AG10803 (cell line): ENCODE measurements at regions not wholly inside any gene's neighbourhood (a gene's known extent, or its start where the extent isn't known, plus 50 kb on each side); places are given as distances from the start of the nearest gene placed in this dataset.
"Not testable (repeated sequence)": the region's sequence is repeated elsewhere in the genome, so short reads cannot be mapped to it uniquely, and the experiment has no call there.

Source experiments
- DNase-seq: peaks from one replicate; pipeline ENCODE4 v3.0.0; 2010; ENCODE audit warnings: low read depth
- H3K4me3 ChIP-seq: 2 replicates; pipeline ENCODE4 v1.5.1; 2011; ENCODE audit warnings: mild to moderate bottlenecking, low read length, control low read depth
- TF ChIP-seq, protein P1 (sequence below): conservative IDR thresholded peaks from 2 replicates; pipeline ENCODE4 v1.5.1; 2011; ENCODE audit warnings: mild to moderate bottlenecking, low read length, control low read depth, inconsistent platforms

DNA sequence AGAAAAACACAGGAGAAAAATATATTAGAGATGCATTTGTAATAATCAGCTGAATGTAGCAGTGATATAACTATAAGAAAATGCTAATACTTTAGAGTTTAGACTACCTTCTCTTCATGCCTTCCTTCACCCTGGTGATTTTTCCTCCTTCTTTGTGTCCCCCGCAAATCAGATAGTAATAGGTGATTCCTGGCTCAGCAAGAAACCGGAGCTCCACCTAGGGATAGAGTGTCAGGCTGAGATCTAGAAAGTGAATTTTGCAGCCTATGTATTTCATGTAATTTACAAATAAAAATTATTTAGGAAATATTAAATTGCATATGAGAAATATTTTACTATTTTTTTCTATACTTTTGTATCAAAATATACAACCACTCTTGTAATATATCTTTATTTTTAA lies 109.8 kb upstream of the ST8SIA4 start:
- no peak for DNase-seq
- TF ChIP-seq, protein P1, sequence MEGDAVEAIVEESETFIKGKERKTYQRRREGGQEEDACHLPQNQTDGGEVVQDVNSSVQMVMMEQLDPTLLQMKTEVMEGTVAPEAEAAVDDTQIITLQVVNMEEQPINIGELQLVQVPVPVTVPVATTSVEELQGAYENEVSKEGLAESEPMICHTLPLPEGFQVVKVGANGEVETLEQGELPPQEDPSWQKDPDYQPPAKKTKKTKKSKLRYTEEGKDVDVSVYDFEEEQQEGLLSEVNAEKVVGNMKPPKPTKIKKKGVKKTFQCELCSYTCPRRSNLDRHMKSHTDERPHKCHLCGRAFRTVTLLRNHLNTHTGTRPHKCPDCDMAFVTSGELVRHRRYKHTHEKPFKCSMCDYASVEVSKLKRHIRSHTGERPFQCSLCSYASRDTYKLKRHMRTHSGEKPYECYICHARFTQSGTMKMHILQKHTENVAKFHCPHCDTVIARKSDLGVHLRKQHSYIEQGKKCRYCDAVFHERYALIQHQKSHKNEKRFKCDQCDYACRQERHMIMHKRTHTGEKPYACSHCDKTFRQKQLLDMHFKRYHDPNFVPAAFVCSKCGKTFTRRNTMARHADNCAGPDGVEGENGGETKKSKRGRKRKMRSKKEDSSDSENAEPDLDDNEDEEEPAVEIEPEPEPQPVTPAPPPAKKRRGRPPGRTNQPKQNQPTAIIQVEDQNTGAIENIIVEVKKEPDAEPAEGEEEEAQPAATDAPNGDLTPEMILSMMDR, result no peak
- no peak overlapping the region for H3K4me3 ChIP-seq

DNA sequence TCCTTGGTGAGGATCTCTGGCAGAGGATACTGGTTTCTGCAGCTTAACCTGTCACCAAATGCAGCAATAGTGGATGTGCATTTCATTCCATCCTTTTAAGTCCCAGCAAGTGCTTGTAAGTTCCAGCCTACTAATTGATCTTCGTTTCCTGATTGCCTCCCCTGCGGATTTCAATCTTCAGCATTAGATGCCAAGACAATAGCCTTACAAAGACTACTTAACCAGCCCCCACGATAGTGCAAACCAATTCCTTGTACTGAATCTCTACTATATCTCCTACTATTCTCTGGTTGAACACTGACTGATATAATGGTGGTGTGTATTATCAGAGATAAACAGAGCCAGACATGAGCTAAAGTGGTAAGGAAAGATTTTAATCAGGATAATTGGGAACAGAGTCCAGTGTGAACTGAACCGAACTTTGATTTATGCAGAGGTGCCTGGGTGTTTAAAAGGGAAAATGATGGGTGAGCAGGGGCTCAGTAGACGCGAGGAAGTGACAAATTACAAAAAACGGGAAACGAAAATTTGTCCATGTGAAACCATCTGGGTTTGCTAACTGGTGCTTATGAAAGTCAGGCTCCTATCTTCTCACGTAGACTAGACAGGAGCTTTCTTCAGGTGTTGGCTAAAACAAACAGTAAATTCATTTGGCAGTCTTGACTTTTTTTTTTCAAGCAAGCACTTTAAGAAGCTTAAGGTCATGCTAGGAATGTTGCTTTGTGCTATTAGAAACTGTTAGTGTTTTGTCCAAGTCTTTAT lies 106.9 kb upstream of the ST8SIA4 start:
- no peak for DNase-seq
- TF ChIP-seq, protein P1, result no peak
- H3K4me3 ChIP-seq, result no peak overlapping the region

DNA sequence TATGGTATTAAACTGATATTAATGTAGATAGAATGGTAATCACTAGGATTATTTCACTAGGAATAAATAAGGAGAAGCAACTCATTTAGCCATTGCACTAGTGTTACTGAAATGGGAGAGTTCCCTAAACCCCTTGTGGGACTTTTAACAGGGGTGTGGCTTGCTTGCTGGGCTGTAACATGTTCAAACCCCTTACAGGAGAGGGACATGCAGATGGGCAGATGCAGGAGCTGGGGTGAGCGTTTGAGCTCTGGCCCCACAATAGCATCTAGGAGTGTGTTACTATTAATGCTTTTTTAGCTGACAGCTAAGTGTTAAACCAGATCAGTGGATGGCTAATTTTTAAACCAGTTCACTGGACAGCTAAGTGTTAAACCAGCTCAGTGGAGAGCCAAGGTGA lies 89.3 kb upstream of the ST8SIA4 start:
- H3K4me3 ChIP-seq, result no peak overlapping the region
- no peak for DNase-seq
- TF ChIP-seq, protein P1, result no peak

- not testable (repeated sequence) for H3K4me3 ChIP-seq, DNase-seq
Measured at GRCh38 chr5:100983601-100984000, 80.5 kb upstream of the ST8SIA4 start.

DNA sequence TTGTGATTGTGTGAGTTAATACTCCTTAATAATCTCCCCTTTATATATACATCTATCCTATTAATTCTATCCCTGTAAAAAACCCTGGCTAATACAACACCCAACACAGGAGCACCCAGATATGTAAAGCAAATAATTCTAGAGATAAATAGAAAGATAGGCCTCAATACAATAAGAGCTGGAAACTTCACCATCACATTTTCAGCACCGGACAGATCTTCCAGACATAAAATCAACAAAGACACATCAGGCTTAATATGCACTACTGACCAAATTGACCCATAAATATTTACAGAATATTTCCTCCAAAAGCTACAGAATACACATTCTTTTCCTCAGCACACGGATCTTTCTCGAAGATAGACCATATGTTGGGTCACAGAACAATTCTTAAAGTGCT lies 71.0 kb upstream of the ST8SIA4 start:
- H3K4me3 ChIP-seq, result no peak overlapping the region
- TF ChIP-seq, protein P1, result no peak
- DNase-seq, result no peak

DNA sequence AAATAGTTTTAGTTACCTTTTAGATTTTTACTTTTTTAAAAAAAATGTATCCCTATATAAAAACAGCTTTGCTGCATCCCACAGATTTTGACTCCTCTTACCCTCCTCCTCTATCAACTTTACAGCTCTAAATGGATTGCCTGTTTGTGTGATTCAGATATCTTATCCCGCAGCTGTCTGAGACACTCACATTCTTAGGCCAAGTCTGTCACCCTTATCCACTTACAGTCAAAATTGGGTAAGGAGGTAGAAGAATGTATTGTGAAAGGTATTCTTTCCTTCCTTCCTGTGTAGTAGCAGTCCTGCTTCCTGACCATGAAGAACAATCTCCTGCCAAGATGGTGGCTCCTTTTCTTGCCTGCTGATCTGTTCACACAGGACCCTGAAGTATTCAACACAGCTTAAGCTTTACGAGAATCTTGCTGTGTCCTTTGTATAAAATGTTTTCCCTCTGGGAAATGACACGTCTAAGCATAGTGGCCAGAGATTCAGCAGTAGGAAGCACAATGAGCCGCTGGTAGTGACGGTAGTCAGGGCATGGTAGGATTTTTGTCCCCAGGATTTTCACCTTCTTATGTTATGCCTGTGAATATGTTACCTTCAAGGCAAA lies 67.7 kb upstream of the ST8SIA4 start:
- DNase-seq, result no peak
- no peak overlapping the region for H3K4me3 ChIP-seq
- TF ChIP-seq, protein P1, result no peak

DNA sequence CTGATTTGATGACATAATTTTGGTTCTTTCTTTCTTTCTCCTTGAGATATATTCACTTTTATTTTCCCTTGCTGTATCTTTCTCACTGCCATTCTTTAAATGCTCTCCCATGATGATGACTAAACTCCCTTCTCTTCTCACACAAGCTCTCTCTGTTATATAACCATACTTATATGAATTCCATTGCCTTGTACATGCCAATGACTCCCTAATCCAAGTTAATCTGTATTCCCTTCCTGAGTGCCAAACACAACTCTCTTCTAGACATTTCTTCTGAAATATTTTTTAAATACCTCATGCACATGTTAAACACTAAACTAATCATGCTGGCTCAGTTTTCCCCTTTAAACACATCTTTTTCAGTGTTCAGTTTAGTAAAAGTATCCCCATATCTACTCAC lies 62.2 kb upstream of the ST8SIA4 start:
- TF ChIP-seq, protein P1, result no peak
- no peak for DNase-seq
- H3K4me3 ChIP-seq, result no peak overlapping the region
